HG03280 (cell line): ENCODE measurements at regions not wholly inside any gene's neighbourhood (a gene's known extent, or its start where the extent isn't known, plus 50 kb on each side); places are given as distances from the start of the nearest gene placed in this dataset.
A peak's percentile ranks its signal among the peaks of the same experiment; 100 is the strongest.

ENCODE experiments used
- ATAC-seq: cut with Tn5 transposase; IDR thresholded peaks from one replicate; pipeline ENCODE4 v1.9.1; 2021; ENCODE audit warnings: mild to moderate bottlenecking, moderate library complexity; ENCODE audit not compliant: unreplicated experiment

DNA sequence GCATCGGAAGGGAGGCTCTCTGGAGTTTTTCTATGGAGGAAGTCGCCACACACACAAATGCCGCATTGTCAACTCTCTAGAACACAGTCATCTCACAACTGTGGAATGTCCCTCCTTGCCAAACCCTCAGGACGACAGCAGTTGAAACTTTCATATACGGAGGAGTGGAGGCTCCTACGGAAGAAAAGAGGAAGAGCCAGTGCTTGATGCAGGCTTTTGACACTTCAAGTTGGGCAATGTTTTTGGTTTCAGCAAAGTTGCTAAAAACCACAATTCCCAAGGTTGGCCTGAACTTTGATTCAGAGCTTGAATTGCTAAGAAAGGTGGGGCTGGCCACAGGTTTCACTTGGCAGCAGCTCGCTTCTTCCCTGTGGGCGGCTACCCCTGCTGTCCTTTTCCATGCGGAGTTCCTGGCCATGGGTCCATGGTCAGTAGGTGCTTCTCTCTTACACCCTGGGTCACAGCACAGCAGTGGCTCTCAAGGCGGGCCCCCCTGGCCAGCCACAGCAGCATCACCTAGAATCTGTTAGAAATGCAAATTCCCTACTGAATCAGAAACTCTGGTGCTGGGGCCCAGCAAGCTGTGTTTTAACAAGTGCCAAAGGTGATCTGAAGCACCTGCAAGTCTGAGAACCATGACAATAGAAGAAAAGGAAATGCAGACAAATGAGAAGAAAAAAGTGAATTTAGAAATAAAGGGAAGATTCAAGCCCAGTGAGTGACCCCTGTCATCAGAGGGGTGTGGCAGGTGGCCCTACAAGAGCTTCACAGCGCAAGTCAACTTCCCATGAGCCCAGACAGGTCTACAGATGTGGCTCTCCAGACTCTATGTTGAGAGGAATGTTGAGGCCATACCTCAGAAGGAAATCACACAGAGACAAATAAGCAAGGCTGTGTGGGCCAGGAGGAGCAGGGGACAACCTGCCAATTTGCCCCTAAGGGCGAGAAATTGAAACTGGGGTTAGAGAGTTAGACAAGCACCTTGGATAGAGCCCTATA is 856.4 kb downstream of the RNF144A start:
- peak; percentile 51 for ATAC-seq

DNA sequence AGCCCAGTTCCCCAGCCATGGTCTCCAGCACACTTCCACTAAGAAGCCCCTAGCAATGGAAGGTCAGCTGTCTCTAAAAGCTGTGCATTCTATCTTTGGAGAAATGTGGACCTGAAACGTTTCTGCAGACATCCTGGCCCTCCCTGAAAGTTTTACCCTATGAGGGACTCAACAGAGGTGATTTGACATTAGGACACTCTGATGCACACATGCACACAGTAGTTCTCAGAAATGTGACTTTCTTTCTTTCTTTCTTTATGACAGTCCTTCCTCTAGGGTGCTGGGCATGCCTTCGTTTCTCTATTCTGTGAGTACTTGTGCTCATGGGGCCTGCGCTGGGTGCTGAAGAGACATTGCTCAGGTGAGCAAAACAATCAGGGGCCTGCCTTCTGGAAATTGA is 857.3 kb downstream of the RNF144A start:
- peak; percentile 21 for ATAC-seq

DNA sequence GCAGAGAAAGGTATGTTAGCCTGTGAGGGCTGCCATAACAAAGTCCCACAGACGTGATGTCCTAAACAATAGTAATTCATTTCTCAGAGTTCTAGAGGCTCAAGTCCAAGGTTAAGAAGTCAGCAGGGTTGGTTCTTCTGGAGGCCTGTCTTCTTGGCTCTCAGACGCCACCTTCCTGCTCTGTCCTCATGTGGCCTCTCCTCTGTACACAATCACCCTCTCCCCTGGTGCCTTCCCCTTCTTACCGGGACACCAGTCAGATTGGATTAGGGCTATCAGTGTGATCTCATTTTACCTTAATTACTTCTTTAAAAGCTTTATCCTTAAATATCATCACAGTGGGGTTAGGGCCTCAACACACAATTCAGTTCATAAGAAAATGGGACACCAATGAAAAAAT is 860.5 kb downstream of the RNF144A start:
- ATAC-seq, result no peak

DNA sequence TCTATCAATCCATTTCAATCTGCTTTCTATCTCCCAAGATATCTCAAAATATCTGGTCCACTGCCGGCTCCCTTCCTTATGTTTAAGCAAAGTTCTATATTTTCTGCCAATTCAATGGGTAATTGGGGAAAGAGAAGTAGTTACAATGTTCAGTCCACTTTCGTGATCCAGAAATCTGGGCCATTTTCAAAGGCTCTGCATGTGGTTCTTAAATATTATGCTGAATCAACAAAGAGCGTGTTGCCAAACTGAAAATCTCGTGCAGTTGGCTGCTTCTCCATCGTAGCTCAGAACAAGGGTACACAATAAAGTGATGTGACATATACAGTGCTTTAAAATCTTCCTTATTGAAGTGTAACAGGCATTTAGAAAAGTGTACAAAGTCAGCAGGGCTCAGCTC is 863.1 kb downstream of the RNF144A start:
- no peak for ATAC-seq

DNA sequence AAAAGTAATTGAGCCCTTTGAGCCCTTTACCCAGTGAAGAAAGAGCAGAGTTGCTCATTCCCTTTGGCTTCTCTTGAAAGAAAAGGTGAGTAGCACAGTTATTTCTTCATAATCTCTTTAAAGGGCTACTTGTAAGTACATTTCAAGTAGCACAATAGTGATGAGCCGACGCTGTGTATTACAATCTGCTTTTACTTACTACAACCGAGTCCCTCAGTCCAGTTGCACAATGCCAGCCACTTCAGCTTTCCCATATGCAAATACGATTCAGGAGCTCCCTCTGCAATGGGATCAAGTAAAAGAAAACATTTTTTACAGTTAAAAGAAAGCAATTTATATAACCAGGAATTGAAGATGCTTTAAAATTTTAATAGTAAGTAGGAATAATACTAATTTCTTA is 868.5 kb downstream of the RNF144A start:
- ATAC-seq, result no peak

DNA sequence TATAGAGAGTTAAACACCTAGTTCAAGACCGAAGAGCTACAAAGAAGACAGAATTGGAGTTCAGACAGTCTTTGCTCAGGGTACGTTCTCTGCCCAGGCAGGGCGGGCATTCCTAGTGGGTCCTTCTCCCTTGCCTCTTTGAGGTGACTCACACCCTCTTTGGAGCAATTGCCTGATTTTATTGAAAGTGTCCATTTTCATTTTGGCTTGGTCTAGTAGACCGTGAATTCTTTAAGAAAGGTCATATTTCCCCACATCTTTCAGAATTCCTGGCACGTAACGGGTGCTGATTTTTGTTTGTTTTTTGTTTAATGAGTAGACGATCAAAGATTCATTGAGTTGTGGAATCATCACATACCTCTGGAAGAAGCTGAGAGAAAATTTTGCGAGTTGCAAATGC is 871.5 kb downstream of the RNF144A start:
- no peak for ATAC-seq

DNA sequence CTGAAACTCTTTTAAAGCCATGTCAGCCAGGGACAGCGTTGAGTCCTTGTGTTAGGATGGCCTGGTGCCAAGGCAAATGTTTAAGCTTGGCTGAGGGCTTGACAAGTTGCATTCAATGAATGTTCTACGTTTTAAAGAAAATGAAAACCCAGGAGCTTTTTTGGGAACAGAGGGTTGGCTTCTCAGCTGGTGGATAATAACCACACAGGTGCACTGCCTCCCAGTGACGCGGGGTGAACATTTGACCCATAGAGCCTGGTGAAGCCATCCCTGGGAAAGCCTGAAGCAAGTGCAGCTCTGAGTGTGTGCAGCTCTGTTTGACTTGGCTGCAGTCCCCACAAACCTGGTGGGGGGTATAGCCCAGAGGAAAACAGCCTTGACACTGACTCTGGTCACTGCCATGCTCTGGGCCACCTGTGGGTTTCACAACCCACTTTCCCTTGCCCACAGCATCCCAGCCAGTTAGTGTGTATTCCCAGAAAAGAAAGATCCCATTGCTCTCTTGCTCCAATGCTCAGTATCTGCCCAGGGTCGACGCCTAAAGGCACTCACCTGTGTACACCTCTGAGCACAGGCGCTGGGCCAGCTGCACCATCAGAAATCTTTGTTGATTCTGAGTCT is 874.9 kb downstream of the RNF144A start:
- ATAC-seq, result no peak

DNA sequence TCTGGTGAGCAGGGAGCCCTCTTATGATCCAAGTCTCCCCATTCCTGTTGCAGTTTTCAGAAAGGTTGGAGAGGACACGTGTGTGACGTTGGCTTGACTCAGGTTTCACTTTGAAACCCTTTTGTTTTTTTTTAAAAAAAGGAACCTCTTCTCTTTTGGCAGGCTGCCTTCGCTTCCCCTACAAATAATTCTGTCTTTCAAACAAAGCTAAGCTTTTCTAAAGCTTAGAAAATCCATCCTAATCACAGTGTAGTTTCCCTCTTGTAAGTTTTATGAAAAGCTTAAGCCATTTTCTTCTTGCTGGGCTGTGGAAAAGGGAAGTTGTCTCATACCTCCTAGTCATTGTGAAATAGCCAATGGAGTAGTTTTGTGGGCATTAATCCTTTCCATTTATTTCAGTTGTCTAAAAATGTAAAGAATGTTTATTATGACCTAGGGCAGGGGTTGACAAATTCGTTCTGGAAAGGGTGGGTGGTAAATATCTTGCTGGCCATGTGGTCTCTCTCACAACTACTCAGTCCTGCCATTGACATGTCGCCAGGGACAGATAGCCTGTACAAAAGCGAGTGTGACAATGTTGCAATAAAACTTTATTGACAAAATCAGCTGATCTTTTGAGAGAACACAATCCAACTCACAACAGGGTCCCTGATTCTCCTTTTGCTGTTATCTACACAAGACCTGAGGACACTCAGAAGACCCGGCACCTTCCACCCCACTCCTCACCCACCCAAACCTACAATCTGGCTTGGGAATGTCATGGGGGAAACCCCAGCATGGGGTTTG is 878.8 kb downstream of the RNF144A start:
- no peak for ATAC-seq

DNA sequence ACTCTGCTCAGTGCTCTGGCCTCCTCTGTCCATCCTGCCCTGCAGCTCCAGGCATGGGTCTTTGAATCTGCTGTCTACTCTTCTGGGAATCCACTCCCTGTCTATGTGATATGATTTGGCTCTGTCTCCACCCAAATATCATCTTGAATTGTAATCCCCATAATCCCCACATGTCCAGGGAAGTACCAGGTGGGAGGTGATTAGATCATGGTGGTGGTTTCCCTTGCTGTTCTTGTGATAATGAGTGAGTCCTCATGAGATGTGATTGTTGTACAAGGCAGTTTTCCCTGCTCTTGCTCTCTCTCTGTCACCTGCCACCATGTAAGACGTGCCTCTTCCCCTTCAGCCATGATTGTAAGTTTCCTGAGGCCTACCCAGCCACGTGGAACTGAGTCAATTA is 881.8 kb upstream of the ID2 start:
- no peak for ATAC-seq

DNA sequence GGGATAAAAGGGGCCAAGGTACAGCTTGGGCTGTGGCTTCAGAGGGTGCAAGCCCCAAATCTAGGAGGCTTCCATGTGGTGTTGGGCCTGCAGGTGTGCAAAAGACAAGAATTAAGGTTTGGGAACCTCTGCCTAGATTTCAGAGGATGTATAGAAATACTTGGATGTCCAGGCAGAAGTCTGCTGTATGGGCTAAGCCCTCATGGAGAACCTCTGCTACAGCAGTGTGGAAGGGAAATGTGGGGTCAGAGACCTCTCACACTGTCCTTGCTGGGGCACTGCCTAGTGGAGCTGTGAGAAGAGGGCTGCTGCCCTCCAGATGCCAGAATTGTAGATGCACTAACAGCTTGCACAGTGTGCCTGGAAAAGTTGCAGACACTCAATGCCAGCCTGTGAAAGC is 880.6 kb upstream of the ID2 start:
- no peak for ATAC-seq

DNA sequence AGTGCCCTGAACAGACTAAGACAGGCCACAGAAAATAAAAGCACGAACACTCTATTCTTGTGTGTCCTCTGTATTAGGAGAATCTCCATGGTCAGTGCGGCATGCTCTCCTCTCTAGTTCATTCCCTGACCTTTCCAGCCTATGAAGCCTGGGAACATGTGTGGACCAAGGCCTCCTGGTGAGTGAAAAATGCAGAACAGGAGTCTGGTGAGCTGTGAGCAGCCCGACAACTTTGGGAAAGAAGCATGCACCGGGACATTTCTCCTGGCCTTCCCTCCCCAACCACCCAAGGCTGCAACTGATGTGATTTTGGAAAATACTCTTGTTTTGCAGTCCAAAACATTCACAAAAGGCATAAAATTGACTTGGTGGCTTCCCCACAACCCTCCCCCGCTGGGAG is 878.3 kb upstream of the ID2 start:
- ATAC-seq, result no peak

DNA sequence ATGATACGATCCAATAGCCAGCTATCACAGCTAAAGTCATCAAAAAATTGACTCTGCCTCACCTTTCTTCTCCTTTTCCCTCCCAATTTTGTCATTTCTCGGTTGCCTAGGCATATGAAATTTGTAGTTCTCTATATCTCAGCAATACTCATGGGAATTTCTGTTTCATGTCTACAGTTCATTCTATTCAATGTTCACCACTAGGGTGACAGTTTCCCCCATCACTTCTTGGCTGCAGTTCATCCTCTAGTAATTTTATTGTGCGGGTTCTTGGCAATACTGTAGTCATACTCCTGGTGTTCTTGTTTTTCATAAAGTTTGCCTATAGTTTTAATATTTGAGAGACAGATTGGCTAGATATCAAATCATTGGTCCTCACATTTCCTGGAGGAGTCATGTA is 872.2 kb upstream of the ID2 start:
- no peak for ATAC-seq

DNA sequence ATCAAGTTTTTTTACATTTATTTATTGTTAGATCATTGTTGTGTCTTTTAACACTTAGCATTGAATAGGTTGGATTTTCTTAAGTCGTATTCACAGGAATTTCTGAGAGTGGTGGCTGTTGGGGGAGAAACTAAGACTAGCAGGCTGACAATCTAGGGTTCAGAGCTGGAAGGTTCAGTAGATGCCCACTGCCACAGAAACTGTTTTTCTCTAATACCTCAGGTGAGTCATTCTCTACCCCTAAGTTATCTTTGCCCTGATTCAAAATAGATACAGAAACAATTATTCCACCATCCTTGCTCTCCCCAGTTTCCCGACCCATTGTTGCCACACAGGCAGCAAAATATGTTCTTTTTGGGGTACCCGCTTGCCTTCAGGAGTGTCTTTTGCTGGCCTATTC is 870.8 kb upstream of the ID2 start:
- no peak for ATAC-seq

DNA sequence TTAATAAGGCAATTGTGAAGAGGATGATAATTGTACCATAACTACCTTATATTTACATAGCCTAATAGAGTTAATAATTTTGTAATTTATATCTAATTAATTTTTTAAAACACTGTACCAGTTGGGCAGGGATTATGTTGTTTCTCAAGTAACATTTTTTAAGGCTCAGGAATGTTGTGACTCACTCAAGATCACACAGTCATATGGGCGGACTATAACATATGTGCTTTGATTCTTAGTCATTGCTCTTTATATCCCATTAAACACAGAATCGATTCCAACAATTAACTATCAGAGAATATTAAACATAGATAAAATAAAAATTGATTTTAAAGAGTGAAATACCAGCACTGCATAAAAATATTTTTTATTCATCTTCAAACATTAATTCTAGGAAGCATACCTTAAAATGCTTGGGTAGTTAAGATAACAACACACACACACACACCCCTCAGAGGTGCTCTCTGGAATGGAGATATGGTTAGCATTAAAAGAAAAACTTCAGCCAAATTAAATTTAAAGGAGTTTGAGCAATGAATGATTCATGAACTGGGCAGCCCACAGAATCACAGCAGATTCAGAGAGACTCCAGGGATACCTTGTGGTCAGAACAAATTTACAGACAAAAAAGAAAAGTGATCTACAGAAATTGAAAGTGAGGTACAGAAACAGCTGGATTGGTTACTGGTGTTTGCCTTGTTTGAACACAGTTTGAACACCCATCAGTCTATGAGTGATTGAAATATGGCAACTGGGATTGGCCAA is 869.4 kb upstream of the ID2 start:
- ATAC-seq, result no peak

DNA sequence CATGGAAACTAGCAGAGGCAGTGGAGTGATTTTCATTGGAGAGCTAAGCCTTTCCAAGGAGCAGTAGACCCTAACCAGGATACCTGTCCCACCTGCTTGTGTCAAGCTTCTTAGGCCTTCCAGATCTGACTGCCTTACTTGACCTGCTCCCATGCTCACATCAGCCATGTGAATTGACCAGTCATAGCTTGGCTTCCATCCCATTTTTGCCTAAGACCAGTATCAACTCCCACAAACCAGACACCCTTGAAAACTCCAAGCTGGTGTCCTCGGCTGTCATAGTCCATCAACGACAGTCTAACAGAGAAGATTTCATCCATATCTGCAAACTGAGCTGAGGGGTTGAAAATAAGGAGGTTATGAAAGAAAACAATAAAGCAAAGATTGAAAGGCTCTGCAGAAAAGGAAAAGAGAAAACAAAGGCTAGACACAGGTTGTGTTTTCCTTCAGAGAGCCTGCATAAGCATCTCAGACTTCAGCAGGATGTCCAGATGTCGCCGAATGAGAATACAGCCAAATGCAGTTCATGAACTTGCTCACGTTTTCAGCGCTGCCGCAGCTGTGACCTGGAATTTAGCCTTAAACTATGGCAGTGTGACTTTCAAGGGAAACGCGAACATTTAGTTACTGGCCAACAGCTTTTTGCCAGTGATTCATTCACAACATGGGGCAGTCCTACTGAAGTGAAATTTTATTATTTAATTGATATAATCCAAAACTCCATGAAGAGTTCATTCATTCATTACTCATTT is 868.1 kb upstream of the ID2 start:
- no peak for ATAC-seq

DNA sequence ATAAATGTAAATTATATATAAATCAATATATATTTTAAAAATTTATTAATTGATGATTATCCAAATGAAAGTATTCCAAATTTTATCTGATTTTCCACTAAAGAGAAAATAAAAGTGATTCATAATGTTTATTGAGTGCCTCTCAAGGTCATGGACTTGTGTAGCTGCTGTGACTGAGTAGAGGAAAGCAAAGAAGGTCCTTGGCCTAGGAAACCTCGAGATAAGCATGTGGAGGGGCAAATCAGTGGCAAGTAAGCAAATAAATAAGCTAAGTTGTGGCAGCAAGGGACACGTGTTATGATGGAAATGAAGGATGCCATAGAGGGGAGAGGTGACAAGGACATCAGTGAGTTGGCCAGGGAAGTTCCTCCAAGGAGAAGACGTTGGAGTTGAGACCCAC is 866.1 kb upstream of the ID2 start:
- no peak for ATAC-seq

DNA sequence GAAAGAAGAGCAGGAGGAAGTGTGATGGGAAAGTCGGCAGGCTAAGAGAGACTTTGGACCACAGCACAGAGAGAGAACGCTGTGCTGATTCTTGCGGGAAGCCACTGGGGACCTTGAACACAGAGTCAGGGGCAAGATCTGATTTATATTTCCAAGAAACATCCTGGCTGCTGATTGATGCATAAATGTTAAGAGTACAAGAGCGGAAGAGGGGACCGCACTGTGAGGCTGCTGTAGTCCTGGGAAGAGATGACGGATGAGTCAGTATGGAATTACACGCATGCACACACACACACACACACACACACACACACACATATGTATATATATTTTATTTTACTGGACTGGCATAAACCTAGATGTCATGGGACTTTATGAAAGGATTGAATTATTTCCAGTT is 865.6 kb upstream of the ID2 start:
- ATAC-seq, result no peak

DNA sequence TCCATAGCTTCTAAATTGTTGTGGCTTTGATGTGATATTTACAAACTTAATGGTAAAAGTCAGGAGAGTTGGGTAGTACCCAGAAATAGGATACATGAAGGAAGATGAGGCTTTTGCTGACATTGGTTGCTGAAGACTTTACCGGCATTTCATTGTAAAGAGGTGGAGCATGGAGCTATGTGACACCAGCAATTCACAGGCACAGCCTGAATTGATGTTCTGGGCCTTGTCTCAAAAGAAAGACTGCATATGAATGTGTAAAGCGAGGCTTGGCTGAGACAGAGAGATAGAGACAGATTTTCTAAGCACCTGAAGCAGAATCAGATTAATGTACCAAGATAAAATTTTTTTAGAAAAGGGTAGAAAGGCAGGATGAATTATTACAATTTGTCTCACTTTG is 864.9 kb upstream of the ID2 start:
- no peak for ATAC-seq

DNA sequence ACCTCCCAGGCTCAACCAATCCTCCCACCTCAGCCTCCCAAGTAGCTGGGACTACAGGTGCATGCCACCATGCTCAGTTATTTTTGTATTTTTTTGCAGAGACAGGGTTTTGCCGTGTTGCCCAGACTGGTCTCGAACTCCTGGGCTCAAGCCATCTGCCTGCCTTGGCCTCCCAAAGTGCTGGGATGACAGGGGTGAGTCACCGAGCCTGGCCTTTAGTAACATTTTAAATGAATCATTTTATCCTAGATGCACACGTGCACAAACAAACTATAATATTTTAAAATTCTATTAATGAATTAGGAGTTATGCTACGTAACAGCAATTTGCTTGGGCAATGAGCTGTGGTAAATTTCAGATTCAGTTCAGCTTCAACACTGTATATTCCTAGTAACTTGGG is 862.5 kb upstream of the ID2 start:
- no peak for ATAC-seq

DNA sequence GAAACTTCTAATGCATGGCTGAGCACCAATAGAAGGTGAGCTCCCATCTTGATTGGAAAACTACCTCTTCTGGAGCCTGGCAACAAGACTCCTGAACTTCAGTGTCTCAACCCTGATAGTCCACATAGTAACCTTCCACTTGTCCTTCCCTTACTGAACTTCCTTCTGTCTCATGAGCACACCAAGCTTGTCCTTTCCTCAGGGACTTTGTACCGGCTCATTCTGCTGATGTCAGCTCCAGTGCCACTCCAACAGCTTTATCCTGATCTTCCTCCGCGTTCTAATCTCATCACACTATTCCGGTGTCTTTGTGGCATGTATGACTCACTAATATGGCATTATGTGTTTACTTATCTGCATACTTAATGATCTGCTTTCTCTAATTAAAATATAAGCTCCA is 862.0 kb upstream of the ID2 start:
- ATAC-seq, result no peak
